ENCODE measurements at regions not wholly inside any gene's neighbourhood (a gene's known extent, or its start where the extent isn't known, plus 50 kb on each side); places are given as distances from the start of the nearest gene placed in this dataset.

DNA sequence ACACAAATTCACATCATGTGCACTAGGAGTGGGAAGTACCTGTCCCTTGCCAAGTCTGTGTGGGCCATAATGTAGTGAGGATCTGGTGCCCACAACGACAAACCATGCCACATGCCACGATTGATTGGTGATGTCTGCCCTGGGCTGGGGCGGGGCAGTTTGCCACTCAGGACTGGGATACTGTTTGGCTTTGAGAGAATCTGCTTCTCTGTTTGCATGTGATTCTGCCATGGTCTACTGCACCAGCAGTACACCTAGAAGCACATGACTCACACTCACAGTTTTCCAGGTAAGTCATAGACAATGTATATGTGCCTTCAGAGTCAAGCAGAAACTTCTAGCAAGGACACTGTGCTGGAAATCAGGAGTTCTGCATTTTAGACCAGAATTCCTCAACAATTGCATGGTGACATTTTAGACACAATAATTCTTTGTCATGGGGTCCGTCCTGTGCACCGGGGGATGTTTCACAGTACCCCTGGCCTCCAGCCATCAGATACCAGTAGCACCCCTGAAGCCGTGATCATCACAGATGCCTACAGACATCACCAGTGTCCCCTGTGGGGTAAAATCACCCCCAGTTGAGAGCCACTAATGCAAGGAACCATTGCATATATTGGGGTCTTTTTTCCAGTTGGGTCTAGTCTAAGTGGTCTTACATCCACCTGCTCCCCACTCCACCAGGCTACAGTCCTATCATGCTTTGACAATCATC, 278.3 kb downstream of the EIPR1 start:
- TF ChIP-seq, protein P1, sequence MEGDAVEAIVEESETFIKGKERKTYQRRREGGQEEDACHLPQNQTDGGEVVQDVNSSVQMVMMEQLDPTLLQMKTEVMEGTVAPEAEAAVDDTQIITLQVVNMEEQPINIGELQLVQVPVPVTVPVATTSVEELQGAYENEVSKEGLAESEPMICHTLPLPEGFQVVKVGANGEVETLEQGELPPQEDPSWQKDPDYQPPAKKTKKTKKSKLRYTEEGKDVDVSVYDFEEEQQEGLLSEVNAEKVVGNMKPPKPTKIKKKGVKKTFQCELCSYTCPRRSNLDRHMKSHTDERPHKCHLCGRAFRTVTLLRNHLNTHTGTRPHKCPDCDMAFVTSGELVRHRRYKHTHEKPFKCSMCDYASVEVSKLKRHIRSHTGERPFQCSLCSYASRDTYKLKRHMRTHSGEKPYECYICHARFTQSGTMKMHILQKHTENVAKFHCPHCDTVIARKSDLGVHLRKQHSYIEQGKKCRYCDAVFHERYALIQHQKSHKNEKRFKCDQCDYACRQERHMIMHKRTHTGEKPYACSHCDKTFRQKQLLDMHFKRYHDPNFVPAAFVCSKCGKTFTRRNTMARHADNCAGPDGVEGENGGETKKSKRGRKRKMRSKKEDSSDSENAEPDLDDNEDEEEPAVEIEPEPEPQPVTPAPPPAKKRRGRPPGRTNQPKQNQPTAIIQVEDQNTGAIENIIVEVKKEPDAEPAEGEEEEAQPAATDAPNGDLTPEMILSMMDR (IDR thresholded peaks at IDR 0.05; ENCODE audit: low read depth, low read length, poor library complexity, severe bottlenecking) = no peak
- no peak for TF ChIP-seq EZH2phosphoT487 (IDR thresholded peaks at IDR 0.05; ENCODE audit: borderline replicate concordance, low read length)

All from DOHH2 (cell line).